Left colon (tissue), 2 donors: ENCODE measurements at regions not wholly inside any gene's neighbourhood (a gene's known extent, or its start where the extent isn't known, plus 50 kb on each side); places are given as distances from the start of the nearest gene placed in this dataset.
A peak's percentile ranks its signal among the peaks of the same experiment; 100 is the strongest.

Source experiments
- ATAC-seq: fragments of 200-7000 bp; cut with Tn5 transposase; one replicate; pipeline ENCODE4 v1.9.1; 2020; ENCODE audit warnings: mild to moderate bottlenecking, moderate library complexity
- DNase-seq, 2 donors: peaks; one replicate each; pipeline ENCODE4 v3.0.0-alpha.2; 2020
- intact Hi-C, 2 donors: fragments of 100-400 bp; cut with DNase I in 1 of 2; cut with micrococcal nuclease in 1 of 2; formaldehyde crosslinking; loops; one replicate each; pipeline versions ENCODE4 v1.11.2 to v1.14.0; 2022; cut with DNase I, micrococcal nuclease
- donor health status: DM: no; HTN: no; CAD: no.
- donor health status: DM: yes; HTN: yes; CAD: no.

DNA sequence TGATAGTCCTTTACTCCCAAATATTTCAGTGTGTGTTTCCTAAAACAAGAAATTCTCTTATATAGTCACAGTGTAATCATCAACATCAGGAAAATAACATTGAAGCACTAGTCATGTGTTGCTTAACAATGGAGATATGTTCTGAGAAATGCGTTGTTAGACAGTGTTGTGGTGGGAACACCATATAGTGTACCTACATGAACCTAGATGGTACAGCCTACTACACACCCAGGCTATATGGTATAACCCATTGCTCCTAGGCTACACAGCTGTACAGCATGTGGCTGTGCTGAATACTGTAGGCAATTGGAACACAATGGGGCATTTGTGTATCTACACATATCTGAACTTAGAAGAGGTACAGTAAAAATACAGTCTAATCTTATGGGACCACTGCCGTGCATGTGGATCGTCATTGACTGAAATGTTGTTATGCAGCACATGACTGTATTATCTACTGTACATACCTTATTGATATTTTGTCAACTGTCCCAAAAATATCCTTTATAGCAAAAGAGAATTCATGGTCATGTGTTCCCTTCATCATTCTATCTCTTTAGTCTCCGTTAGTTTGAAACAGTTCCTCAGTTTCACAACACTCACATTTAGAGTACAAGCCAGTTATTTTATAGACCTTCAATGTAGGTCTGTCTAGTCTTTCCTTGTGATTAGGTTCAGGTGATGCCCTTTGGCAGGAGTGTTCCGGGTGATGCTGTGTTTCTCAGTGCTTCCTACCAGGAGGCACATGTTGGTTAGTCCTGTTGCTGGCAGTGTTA is 109.7 kb downstream of the SLC25A47 start:
- no peak for DNase-seq
- no peak for ATAC-seq
- intact Hi-C loops, result no loop called here

DNA sequence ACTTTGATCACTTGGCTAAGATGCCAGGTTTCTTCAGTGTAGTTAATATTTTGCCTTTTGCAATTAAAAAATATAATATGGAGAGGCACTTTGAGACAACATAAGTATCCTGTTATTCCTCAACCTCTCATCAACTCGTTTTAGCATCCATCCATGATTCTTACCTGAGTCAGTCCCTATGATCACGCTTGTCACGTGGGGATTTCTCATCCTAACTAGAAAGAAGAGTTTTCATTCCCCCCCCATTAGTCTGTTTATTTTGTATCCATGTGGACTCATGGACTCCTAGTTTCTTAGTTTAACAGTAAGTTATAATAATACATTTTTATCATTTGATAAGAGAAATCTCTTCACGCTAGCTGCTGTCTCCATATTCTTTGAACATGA is 110.3 kb downstream of the SLC25A47 start:
- intact Hi-C loops, result no loop called here

DNA sequence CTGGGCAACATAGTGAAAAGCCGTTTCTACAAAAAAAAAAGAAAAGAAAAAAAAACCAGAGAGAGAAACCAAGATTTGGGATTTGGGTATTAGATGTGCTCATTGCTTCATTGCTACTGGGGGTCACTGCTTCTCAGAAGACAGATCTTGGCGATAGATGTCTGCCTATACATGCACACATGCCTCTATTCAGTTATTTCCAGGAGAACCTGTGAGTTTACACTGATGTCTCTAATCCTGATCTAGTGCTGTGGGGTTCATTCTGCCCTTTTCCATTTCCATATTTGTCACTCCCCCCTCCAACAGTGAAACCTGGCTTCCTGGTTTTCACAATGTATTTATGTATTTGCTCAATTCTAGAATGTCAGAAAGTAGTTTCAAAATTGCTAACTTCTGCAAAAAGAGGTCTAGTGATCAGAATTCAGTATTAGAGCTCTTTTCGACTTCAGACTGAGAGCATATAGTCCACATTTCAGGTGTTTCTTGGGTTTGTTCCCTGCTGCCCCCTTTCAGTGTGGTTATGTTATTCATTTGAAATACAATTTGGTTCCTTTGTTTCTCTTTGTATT is 111.0 kb downstream of the SLC25A47 start:
- intact Hi-C loops, result no loop called here
- ATAC-seq (no peak), DNase-seq (no peak)

More for the DNA sequence above, 110.3 kb downstream of the SLC25A47 start:
- DNase-seq (no peak), ATAC-seq (no peak)

DNA sequence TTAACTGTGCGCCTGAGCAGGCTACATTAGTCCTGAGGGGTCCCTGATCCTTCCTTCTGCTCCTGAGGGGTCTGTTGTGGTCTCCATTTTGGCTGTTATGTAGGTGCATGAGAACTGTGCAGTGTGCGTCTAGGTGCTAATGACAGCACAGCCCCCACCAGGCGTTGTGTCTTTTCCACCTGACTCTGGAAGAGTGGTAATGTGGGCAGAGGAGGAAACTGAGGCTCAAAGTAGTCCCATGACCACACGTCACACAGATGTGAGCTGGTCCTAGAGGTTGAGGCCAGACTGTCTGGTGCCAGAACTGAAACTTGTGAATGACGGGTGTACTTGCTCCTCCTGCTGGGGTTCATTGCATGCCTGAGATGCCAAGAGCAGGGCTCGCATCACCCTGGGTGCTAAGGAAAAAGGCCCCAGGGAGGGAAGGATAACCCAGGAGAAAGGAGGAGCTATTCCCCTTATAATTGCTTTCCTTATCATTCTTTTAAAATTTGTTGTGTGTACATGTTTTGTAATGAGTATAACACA is 111.8 kb downstream of the SLC25A47 start:
- intact Hi-C loops, result no loop called here
- ATAC-seq, result no peak

DNA sequence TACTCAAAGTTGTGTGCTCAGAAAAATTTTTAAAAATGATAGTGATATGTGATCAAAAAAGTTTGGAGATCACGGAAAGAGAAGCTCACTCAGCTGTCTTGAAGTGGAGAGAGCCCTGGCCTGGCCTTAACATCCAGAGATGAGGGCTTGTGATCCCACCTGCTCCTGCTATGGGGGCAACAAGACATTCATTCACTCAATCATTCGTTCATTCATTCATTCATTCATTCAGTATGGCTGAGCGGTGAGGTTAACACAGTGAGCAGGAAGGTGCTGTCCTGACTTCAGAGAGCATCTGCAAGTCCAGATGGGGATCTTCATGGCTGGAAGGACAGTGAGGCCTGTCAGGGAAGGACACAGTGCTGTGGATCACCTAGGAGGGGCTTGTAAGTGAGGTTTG is 112.3 kb downstream of the SLC25A47 start:
- ATAC-seq, result no peak
- intact Hi-C loops, result no loop called here

More for the DNA sequence above, 111.8 kb downstream of the SLC25A47 start:
- DNase-seq, result no peak

DNA sequence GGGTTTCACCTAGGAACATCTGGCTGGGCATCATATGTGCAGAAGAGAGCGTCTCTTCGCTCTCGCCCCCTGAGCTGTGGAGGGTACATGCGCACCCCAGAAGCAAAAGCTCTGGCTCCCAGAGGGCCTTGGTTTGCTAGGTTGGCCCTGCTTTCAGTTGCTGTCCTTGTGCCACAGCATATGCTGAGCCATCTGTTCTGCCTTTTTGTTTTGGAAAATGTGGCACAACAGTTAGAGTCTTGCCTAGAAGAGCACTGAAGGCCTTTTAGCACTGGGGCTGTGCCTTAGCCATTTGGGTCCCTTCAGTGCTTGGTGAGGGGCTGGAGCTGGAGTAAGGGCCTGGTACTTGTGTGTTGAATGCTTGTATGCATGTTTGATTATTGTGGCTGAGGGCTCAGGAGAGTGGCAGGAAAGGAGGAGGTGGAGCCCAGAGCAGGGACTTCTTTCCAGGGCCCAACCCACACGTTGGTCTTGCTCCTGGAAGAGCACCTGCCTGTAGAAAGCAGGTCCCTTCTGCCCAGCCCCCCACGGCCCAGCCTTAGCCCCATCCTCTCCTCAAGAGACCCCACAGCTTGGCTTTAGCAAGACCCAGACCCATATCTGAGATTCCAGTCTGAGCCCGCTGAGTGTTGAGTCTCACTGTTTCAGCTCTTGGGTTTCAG is 113.7 kb downstream of the SLC25A47 start:
- intact Hi-C loops, result no loop called here
- peak; percentile 14 for ATAC-seq
- peak in 1 of 2 donors; percentile 40 for DNase-seq

More for the DNA sequence above, 112.3 kb downstream of the SLC25A47 start:
- no peak for DNase-seq

DNA sequence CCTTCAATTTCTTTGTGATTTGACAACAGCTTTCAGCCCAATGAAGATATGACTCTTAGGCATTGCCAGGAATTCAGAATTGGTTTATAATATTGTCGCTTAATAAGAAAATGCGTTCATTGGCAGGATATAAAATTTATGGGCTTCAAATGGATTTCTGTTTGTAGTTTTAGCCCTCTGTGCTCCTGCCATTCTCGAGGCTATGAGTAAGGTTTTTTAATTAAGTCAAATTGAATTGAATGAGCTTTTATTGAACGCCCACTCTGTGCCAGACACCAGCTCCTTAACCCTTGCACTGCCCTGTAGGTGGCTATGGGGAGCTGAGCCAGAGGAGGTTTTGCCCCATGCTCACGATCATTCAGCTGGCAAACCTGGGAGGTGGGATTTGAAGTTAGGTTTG is 115.1 kb downstream of the SLC25A47 start:
- DNase-seq (no peak), ATAC-seq (no peak)
- intact Hi-C loops, result no loop called here

DNA sequence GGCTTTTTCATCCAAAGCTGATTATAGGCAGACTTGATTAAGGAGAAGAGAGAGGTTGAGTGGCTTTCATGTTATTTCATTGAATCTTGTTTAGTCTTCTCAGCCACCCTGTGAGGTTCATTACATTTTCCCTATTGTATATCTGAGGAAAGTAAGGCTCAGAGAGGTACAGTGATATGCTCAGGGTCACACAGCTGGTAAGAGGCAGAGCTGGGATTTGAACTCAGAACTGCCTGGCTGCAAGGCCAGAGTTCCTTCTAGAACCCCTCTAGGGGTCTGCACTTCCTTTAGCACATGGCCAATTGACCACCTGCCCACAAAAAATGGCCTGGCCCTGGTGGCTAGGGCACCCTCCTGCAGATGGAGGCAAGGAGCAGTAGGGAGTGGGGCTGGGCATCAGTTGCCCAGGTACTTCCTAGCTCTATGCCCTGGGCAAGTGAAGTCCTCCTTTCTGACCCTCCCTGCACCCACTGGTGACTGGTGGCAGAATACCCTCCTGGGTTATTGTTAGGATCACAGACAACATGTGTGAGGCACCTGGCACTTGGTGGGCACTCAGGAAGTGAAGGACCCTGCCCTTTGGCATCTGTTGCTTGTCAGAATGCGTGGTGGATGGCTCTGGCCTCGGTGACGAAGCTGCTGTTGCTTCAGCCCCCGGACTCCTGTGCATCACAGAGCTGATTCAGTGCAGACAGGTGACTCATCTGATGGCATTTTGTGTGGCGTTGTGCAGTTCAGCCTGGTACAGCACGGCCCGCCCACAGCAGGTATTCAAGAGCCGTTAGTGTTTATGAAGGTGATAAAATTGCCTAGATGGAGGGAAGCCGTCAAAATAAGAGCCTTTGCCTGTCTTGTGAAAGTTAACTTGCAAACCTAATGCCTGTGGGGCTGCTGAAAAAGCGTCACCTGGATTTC is 115.8 kb downstream of the SLC25A47 start:
- intact Hi-C loops, result no loop called here
- ATAC-seq (peak; percentile 85), DNase-seq (peak; percentile 82 to 93)

DNA sequence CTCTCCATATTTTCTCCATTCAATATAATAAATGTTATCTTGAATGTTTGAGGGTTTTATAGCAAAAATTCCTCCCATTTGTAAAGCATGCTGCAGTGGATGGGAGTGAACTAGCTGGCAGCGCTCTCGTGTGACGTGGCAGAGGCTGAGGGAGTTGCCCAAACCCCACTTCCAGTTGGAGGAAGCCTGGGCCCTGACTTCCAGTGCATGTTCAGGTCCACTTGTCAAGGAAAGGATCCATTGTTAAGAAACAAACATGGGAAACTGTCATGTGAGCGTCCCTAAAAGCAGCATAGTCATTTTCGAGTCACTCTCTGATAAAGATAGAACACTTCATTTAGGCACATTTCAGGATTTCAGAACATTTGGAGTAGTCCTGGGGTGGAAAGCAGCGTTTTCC is 116.6 kb downstream of the SLC25A47 start:
- intact Hi-C loops, result no loop called here
- DNase-seq (peak; percentile 75 to 81), ATAC-seq (peak; percentile 60)

DNA sequence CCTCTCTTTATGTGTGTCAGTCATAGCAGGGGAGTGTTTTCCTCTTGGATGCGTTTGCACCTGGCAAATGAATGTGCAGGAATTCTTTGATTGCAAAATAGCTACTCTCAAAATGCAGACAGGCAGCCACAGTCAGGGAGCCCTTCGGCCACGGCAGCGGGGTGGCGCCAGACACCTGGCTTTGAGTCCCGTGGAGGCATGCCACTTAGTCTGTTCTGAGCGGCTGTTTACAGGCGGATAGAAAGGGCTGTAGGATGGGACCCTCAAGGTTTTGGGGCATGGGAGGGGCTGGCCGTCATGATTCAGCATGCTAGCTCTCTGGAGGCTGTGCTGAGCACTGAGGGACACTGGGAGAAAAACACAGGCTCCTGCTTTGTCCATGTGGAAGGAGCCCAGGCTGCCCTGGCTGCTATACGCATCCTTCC is 117.1 kb downstream of the SLC25A47 start:
- ATAC-seq, result peak; percentile 73
- DNase-seq, result peak; percentile 78 to 81
- intact Hi-C loops, result no loop called here

DNA sequence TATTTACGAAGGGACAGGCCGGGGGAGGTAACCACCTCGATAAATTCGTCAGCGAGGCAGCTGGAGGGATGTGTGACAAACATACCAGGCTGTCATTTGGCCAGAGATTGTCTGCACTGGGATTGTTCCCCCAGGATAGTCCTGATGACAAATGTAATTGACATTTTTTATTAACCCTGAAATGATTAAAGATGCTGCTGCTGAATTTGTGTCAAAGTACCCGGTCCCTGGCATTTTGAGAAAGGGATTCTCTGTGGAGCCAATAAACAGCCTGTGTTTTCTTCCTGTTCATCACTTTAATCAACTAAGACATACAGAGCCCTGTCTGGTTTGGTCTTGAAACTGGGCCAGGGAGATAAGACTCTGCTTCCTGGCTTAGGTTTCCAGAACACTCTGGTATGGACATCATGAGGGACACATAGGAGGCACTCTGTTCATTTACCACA is 117.6 kb downstream of the SLC25A47 start:
- no peak for DNase-seq
- intact Hi-C loops, result no loop called here
- no peak for ATAC-seq

DNA sequence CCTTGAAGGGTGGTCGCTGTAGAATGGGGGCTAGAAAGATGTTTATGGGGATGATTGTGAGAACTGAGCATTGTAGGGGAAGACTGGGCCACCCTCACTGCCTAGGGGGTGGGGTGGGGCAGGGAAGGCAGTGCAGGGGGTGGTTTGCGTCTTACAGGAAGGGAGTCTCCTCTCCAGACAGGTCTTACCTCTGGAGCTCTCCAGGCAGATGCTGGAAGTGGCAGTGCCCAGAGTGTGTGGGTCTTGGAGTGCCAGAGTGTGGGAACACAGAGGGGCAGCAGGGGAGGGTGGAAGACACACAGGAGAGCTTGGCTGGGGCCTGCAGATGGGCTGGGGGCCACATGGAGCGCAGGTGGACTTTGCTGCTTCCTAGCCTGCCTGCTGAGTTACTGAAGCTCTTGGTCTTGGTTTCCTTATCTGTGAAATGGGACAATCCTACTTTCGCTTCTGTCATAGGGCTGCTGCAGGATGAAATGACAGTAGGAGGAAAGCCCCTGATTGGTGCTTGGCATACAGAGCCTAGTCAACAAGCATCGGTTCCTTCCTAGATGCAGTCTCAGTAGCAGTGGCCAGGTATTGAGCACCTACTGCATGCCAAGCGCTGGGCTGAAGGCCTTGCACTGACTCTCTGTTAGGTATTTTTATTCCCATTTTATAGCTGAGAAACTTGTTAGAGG is 118.3 kb downstream of the SLC25A47 start:
- intact Hi-C loops, result no loop called here
- ATAC-seq (no peak), DNase-seq (no peak)

DNA sequence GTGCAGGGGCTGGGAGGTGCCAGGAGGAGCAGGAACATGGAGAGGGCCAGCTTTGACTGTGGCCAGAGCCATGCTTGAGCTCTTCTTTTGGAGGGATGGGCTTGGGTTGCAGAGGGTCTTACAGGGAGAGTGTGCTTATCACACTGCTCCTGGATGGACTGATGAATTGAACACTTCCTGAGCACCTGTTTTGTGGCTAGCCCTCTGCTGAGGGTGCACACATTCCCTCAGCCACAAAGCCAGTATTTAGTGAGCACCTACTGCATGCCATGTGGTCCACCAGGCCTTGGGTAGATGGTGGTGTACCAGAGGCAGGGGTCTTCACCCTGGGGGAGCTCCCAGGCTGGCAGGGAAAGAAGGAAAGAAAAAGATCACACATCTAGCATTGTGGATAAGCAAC is 118.9 kb downstream of the SLC25A47 start:
- no peak for DNase-seq
- no peak for ATAC-seq
- intact Hi-C loops, result no loop called here

DNA sequence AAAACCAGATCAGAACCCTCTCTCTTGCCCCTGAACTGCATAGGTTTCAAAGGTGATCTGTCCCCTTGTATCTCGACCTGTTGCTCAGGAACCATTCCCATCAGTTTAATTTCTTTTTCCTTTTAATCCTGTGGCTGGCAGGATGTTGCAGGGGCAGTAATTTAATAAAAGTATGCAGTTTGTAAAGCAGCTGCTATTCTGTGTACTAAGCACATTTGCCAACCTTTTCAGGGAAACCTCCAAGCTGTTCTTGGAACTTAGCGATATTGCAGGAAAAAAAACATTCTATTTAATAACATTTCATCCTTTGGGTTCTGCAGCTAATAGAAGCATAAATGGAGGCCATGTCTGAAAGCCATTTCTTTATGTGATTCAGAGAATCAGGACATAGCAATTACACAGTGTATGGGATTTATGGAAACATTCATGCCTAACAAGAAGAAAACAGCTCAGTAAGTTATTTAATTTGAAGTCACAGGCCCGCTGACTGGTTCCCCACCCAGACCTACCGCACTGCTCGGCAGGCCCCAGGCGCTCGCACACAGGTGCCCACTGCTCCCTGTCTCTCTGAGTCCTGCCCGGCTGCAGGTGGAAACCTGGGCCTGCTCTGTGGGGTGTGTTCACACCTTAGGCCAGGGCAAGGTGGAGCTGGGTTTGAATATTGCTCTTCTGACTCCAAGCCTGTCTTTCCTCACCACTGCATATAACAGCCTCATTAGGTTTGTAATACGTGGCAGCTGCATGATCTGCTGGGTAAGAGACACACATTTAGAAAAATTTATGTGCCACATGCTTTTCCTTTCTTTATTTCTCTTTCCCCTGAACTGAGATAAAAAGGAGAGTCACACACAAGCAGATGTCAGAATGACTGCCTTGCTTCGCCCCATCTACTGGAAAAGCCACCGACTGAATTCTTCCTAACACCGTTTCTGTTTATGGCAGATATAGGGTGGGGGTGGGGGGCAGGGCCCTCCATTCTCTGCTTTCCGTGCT is 119.7 kb downstream of the SLC25A47 start:
- DNase-seq, result no peak
- no peak for ATAC-seq
- intact Hi-C loops, result no loop called here

DNA sequence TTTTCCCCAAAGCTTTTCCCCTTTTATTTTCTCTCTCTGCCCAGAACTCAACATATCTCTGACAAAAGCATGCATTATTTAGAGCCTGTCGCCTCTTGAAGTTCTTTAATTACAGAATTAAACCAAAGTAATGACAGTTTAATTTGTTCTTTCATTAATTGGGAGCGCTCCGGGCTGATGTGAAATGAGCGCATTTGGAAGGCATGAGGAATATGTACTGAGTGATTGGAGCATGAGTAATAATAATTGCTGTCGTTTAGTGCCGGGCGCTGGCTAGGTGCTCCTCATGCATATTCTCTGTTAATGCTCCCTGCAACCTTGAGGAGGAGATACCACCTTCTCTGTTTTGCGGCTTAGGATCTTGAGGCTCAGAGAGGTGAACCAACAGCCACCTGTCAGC is 120.5 kb downstream of the SLC25A47 start:
- intact Hi-C loops, result no loop called here
- no peak for DNase-seq
- no peak for ATAC-seq

DNA sequence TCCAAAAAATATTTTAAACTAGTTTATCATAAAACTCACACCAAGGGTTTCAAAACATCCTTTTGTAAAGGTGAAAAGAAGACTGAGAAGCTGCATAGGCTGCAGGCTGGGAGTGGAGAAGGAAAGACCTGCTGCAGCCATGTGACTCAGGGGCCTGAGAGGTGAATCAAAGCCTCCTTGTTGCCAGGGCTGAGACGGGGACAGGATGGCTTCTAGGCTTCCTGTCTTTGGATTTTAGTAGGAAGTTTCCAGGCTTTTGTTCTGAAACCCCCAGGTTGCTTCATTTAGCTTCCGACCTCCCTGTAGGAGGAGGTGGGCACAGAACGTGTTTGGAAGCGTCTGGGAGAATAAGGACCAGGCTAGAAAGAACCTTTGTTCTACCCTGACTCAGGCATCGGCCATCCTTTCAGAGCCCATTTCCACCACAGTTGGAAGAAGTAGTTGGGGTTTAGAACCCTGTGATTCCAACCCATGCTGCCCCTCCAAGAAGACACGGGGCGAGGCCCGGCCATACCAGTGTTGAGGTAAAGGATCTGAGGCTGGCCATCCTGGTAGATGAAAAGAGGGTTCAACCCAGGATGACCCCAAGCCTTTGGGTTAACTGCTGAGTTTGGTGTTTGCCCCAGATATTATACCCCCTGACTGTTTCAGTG is 122.4 kb downstream of the SLC25A47 start:
- no peak for DNase-seq
- ATAC-seq, result no peak
- intact Hi-C loops, result no loop called here

DNA sequence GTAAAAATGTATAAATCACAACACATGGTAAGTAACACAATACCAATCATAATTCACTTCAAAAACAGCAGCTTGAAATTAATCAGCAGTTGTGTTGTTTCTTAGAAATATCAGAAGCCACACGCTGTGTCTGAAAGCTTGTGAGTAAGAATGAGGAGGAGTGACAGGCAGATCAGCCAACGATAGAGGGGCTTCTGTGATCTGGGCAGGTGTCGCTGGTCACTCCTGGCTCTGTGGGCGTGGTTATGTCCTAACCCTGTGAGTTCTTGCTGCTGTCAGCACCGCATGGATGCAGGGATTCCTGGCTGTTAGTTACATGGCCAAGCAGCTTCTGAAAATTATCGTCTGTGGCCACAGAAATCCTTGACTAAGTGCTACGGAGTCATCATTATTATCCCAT is 123.4 kb downstream of the SLC25A47 start:
- no peak for DNase-seq
- ATAC-seq, result no peak
- intact Hi-C loops, result no loop called here
